ENCODE measurements at regions not wholly inside any gene's neighbourhood (a gene's known extent, or its start where the extent isn't known, plus 50 kb on each side); places are given as distances from the start of the nearest gene placed in this dataset.

DNA sequence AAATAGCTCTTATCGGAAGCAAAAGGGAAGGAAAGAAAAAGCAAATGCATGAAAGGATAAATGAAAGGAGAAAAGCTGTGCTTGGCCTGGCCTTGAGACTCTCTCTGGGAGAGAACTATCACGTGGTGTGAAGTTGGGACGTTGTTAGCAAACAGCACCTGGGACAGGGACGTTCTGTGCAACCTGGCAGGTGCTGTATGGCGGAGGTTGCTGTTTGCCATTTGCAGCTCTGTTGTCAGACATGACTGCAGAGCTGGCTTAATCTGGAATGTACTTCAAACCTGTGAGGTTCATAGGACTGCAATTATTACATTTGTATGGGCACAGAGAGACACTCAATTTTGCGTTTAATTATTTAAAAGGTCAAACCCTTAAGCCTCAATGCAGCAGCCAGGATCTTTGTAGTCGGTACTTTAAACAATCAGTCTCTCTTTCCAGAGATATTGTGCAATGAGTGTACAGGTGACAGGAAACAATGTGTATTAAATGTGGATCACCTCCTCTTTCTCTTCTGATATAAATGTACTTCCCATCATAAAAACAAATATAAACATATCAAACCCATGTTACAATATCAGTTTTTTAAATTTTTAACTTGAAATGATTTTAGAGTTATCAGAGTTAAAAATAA is 800.5 kb upstream of the KCND2 start:
- H3K36me3 ChIP-seq (ENCODE audit: control insufficient read depth in 2 of 2, insufficient read depth in 2 of 2, low read length in 1 of 2), result no peaks in the 10 kb centered on the region
- no peaks in the 10 kb centered on the region for H3K4me1 ChIP-seq (ENCODE audit: control insufficient read depth, insufficient read depth, low read length)
- no peak overlapping the region for H3K9ac ChIP-seq (ENCODE audit: control insufficient read depth, insufficient read depth, low read length)
- no peak overlapping the region for H2AFZ ChIP-seq (ENCODE audit: control insufficient read depth, low read depth, low read length)
- H3K4me3 ChIP-seq, result no peak overlapping the region
- H3K27ac ChIP-seq (ENCODE audit: control insufficient read depth, insufficient read depth), result no peak overlapping the region
- no peaks in the 10 kb centered on the region for H3K9me3 ChIP-seq (replicated peaks; ENCODE audit: control insufficient read depth, insufficient read depth, low read length)
- in situ Hi-C loops (cut with MboI) (no loop called here), intact Hi-C loops (cut with micrococcal nuclease; ENCODE audit: unreplicated experiment) (loop anchor here (10.0 kb wide), 1 partner anchor 502 kb away; no protein-coding TSS in a partner anchor)
- no TSS peak for BruUV-seq (replicated peaks)
- no peak overlapping the region for H3K4me2 ChIP-seq (ENCODE audit: control insufficient read depth, insufficient read depth)
- RAD21 ChIA-PET (ENCODE audit: unreplicated experiment), result no interaction called here
- H4K20me1 ChIP-seq (ENCODE audit: control insufficient read depth, insufficient read depth), result no peaks in the 10 kb centered on the region
- 14% methylated on average over 7 of the region's 7 CpGs for WGBS (ENCODE audit: insufficient coverage, insufficient replicate concordance, low lambda C conversion rate, missing lambda C conversion rate)
- DNase-seq (ENCODE audit: low read depth, low spot score) (no peak), ATAC-seq (no peak), FAIRE-seq (no peak)
- TF ChIP-seq NR2C1 (IDR thresholded peaks at IDR 0.05) (no peak), SREBF1 (IDR thresholded peaks at IDR 0.05; ENCODE audit: low read length) (no peak), BMI1 (IDR thresholded peaks at IDR 0.05; ENCODE audit: borderline replicate concordance) (no peak), ESRRA (IDR thresholded peaks at IDR 0.05; ENCODE audit: low read length) (no peak)
- CTCF ChIA-PET, result no interaction called here
- SMC1A ChIA-PET (ENCODE audit: uncharacterized antibody, unreplicated experiment), result interaction anchor here (1.3 kb wide), 1 partner anchor 10 kb away, joined by 4 read pairs; no protein-coding TSS in a partner anchor
- H3K79me2 ChIP-seq (ENCODE audit: control insufficient read depth, insufficient read depth, low read length), result no peaks in the 10 kb centered on the region
- POLR2A ChIA-PET, result no interaction called here
- H3K27me3 ChIP-seq (replicated peaks in 1 of 2; ENCODE audit: control insufficient read depth in 2 of 2, insufficient read depth in 2 of 2, low read length in 1 of 2), result no peaks in the 10 kb centered on the region

DNA sequence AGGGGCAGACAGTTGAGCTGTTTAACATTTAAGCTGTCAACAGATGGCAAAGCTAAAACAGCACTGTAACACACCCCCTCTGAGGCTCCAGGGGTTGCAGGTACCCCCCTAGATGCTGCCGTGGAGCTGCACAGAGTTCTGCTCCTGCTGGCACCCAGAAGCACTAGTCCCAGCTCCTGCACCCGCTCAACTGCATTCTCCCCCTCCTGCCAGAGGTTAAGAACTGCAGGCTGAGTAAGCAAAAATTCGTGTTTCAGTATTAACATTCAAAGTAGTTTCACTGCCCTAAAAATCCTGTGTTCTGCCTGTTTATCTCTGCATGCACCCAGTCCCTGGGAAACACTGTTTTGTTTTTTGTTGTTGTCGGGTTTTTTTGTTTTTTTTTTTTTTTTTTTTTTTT is 790.8 kb upstream of the KCND2 start:
- Histone ChIP-seq H3K79me2 (ENCODE audit: control insufficient read depth, insufficient read depth, low read length) (no peaks in the 10 kb centered on the region), H2AFZ (ENCODE audit: control insufficient read depth, low read depth, low read length) (no peak overlapping the region), H3K36me3 (ENCODE audit: control insufficient read depth in 2 of 2, insufficient read depth in 2 of 2, low read length in 1 of 2) (no peaks in the 10 kb centered on the region), H3K9ac (ENCODE audit: control insufficient read depth, insufficient read depth, low read length) (no peak overlapping the region), H3K4me3 (no peak overlapping the region), H3K4me1 (ENCODE audit: control insufficient read depth, insufficient read depth, low read length) (no peaks in the 10 kb centered on the region), H3K9me3 (replicated peaks; ENCODE audit: control insufficient read depth, insufficient read depth, low read length) (no peaks in the 10 kb centered on the region), H3K27ac (ENCODE audit: control insufficient read depth, insufficient read depth) (no peak overlapping the region), H3K4me2 (ENCODE audit: control insufficient read depth, insufficient read depth) (no peak overlapping the region), H4K20me1 (ENCODE audit: control insufficient read depth, insufficient read depth) (no peaks in the 10 kb centered on the region), H3K27me3 (replicated peaks in 1 of 2; ENCODE audit: control insufficient read depth in 2 of 2, insufficient read depth in 2 of 2, low read length in 1 of 2) (no peaks in the 10 kb centered on the region)
- ChIA-PET POLR2A (no interaction called here), SMC1A (ENCODE audit: uncharacterized antibody, unreplicated experiment) (no interaction called here), CTCF (interaction anchor here (0.7 kb wide), 1 partner anchor 19 kb away, joined by 6 read pairs; no protein-coding TSS in a partner anchor), RAD21 (ENCODE audit: unreplicated experiment) (no interaction called here)
- 8% methylated on average over 4 of the region's 4 CpGs for WGBS (ENCODE audit: insufficient coverage, insufficient replicate concordance, low lambda C conversion rate, missing lambda C conversion rate)
- in situ Hi-C loops (cut with MboI) (no loop called here), intact Hi-C loops (cut with micrococcal nuclease; ENCODE audit: unreplicated experiment) (no loop called here)
- ATAC-seq (peak; percentile 99), FAIRE-seq (no peak), DNase-seq (ENCODE audit: low read depth, low spot score) (peak; percentile 12)
- no TSS peak for BruUV-seq (replicated peaks)
- TF ChIP-seq SMC3 (IDR thresholded peaks at IDR 0.05; ENCODE audit: borderline replicate concordance, low read length) (peak; percentile 14; the same call in 1 of the 2 replicates), POLR2AphosphoS2 (IDR thresholded peaks at IDR 0.05; ENCODE audit: low read depth, low read length) (no peak), RAD21 (IDR thresholded peaks at IDR 0.05; ENCODE audit: insufficient read depth, low read depth, low read length) (peak; percentile 26; the same call in 1 of the 2 replicates), NR2C1 (IDR thresholded peaks at IDR 0.05) (no peak), FOS (IDR thresholded peaks at IDR 0.05; ENCODE audit: borderline replicate concordance, extremely low read depth, insufficient read length) (no peak), IKZF2 (IDR thresholded peaks at IDR 0.05) (0 out of 4 replicates have a peak, but pooled peaks of 1 of the 2 experiments have one; percentile 18)
- TF ChIP-seq, protein P1, sequence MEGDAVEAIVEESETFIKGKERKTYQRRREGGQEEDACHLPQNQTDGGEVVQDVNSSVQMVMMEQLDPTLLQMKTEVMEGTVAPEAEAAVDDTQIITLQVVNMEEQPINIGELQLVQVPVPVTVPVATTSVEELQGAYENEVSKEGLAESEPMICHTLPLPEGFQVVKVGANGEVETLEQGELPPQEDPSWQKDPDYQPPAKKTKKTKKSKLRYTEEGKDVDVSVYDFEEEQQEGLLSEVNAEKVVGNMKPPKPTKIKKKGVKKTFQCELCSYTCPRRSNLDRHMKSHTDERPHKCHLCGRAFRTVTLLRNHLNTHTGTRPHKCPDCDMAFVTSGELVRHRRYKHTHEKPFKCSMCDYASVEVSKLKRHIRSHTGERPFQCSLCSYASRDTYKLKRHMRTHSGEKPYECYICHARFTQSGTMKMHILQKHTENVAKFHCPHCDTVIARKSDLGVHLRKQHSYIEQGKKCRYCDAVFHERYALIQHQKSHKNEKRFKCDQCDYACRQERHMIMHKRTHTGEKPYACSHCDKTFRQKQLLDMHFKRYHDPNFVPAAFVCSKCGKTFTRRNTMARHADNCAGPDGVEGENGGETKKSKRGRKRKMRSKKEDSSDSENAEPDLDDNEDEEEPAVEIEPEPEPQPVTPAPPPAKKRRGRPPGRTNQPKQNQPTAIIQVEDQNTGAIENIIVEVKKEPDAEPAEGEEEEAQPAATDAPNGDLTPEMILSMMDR (IDR thresholded peaks at IDR 0.05 in 2 of 3, conservative IDR thresholded peaks at IDR 0.05 in 1 of 3; ENCODE audit: control insufficient read depth in 2 of 3, extremely low read depth in 1 of 3, insufficient read depth in 1 of 3, low read depth in 3 of 3, low read length in 3 of 3), result peak; percentile 41 to 54 (median 43); a peak in 4 of 6 replicates
